ENCODE measurements at regions not wholly inside any gene's neighbourhood (a gene's known extent, or its start where the extent isn't known, plus 50 kb on each side); places are given as distances from the start of the nearest gene placed in this dataset.
"Not testable (repeated sequence)": the region's sequence is repeated elsewhere in the genome, so short reads cannot be mapped to it uniquely, and the experiment has no call there.

DNA sequence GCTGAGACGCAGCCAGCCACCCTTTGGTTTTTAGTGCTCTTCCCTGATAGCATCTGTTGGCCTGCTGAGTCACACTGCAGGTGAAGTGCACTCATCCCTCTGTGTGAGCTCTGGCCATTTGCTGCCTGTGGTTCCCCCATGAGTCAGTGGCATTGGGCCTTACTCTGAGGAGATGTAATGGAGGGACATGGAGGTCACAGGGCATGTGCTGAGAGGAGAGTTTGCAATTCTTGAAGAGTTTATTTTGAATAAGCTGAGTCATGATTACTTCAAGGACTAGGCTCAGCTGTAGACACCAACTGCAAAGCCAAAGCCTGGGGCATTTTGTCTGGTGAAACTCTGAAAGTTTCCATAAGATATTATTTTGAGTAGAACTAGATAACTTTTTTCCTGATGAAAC, 200.3 kb downstream of the BCL2L11 start:
- DNase-seq = not testable (repeated sequence)

DNA sequence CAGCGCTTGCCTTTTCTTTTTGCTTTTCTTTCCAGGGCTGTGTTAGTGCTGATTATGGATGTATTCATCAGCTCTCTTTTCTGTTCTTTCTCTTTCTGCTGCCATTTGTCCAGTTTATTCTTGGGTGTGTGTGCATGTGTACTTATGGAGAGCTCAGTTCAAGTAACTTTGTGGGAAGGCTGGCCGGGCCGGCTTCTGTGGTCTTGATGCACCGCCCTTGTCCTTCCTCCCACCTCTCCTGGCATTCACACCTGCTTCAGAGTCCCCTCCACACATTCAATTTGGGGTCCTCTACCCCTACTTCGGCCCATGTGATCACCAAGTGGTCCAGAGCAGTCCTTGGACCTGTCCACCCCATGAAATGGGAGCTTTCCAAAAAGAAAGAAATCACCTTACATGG, 202.7 kb downstream of the BCL2L11 start:
- DNase-seq = not testable (repeated sequence)

DNA sequence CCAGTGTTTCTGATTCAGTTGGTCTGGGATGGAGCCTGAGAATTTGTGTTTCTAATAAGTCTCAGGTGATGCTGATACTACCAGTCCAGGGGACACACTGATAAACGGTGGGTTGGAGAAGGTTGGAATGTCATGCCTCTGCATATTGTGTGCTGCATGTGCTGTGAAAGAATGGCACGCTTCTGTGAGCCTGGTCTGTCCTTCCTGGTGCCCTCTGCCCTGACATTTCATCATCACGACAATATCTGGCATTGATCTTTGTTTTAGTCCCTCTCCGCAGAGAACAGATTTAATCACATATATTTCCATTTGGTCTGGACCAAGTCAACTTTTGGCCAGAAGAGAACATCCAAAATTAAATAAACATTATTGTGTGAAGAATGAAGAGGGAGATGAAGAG, 207.0 kb downstream of the BCL2L11 start:
- DNase-seq = not testable (repeated sequence)

DNA sequence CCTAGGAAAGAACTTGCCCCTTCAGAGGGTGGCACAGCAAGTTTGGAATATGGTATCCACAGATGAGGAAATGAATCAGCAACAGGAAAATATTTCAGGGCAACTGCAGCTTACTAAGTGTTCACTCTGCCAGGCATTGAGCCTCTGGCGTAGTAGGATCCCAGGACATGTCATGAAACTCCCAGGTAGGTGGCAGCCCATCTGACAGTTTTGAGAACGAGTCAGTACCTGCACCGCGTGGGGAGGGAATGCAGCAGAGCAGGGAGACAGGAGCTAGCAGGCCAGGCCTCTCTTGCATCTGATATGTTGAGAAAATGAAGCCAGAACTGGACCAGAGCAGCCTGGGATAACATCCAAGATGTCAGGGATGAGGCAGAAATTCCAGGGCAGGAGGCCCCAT, 208.6 kb downstream of the BCL2L11 start:
- DNase-seq = not testable (repeated sequence)

DNA sequence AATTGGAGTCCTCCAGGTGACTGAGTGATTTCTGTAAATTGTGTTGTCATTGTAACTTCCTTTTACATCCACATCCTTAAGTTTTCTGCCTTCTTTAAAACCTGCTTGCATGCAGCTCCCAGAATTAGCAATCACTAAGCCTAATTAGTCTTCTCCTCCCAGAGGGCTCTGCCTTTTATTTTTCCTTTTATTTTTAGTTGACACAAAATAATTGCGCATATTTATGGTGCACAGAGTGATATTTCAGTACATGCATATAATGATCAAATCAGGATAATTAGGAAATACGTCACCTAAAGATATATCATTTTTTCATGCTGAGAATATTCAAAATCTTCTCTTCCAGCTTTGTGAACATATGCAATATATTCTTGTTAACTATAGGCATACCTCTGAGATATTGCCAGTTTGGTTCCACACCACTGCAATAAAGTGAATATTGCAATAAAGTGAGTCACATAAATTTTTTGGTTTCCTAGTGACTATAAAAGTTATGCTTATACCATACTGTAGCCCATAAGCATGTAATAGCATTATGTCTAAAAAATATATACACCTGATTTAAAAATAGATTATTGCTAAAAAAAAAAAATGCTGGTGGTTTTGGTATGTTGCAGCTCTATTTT, 210.5 kb downstream of the BCL2L11 start:
- DNase-seq = not testable (repeated sequence)

DNA sequence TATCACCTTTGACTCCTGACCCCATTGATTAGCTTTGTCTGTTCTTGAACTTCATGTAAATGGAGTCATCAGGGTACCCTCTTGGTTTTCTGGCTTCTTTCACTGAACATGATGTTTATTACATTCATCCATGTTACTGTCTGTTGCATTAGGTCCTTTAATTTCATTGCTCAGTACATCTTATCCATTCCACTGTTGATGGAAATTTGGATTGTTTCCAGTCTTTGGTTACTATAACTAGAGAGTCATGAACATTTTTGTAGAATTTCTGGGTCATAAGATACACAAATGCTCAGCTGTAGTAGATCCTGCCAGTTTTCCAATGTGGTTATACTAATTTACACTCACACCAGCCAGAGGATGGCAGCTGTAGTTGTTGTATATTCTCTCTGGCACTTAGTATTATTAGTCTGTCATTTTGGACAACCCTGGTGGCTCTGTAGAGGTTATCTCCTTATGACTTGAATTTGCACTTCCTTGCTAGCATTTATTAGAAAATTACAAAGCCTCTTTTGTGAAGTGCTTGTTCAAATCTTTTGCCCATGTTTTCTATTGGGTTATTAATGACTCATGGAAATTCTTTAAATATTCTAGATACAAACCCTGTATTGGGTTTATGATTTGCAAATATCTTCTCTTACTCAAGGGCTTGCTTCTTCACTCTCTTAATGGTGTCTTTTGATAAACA, 214.7 kb downstream of the BCL2L11 start:
- DNase-seq = not testable (repeated sequence)

DNA sequence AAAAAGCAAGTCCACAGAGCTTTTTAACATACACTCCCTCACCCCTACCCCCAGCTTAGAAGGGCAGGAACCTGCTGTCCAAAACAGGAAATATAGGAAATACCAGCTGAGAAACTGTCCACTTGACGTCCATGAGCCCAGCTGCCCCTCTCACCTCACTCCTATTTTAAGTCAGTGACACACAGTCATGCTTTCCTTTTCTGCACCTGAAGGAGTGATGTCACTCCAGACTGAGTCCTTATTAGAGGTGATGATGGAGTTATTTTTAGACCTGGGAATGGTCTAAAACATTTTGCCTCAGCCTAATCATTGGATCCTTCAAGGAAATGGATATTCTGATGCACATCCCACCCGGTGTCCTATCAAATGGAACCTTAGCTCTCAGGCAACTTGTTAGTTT, 217.8 kb downstream of the BCL2L11 start:
- not testable (repeated sequence) for DNase-seq

DNA sequence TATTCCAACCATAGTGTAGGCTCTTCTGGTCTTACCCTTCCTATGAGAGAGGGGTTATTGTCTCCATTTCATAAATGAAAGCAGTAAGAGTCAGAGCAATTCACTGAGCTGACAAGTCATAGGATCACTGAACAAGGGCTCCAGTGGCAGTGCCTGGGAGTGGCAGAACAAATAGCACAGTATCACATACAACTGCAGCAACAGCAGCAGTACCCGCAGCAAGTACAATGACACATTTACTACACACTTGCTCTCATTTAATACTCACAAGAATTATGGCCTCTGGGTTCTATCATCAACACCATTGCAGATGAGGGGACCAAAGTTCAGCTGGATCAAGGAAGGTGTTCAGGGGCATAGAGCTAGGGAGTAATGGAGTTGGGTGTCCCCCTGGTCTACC, 218.8 kb downstream of the BCL2L11 start:
- DNase-seq = not testable (repeated sequence)

DNA sequence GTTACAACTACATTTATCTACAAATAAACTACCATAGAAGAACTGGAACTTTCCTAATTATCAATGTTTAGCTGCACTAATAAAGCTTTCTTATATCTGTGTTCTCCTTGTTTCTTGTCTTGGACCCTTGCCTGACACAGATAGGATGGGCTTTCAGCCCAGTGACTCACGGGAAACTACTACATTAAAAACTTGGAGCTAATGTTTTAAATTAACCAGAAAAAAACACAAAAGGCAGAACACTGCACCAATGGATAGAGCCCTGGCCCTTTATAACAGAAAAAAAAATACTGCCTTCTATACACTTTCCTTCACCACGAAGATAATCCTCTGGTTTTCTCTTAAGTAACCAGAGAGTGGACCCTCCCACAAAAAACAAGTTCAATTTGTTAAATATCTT, 223.9 kb downstream of the BCL2L11 start:
- DNase-seq = not testable (repeated sequence)

DNA sequence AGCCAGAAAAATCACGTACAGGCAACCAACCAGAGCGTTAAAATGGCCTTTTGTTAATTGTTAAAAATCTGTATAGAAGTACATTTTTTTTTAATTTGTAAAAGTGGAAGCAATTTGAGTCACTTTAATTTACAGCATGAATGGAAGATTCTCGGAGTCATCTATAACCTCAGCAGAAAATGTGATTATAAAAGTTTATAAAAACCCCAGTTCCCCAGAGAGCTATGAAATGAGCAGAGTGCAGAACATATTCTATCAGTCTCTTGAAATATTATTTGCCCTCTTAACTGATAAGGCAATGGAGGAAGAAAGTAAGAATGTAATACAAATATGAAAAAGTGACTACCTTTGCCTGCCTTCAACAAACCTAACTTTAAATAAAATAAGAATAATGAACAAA, 224.7 kb downstream of the BCL2L11 start:
- DNase-seq = not testable (repeated sequence)

DNA sequence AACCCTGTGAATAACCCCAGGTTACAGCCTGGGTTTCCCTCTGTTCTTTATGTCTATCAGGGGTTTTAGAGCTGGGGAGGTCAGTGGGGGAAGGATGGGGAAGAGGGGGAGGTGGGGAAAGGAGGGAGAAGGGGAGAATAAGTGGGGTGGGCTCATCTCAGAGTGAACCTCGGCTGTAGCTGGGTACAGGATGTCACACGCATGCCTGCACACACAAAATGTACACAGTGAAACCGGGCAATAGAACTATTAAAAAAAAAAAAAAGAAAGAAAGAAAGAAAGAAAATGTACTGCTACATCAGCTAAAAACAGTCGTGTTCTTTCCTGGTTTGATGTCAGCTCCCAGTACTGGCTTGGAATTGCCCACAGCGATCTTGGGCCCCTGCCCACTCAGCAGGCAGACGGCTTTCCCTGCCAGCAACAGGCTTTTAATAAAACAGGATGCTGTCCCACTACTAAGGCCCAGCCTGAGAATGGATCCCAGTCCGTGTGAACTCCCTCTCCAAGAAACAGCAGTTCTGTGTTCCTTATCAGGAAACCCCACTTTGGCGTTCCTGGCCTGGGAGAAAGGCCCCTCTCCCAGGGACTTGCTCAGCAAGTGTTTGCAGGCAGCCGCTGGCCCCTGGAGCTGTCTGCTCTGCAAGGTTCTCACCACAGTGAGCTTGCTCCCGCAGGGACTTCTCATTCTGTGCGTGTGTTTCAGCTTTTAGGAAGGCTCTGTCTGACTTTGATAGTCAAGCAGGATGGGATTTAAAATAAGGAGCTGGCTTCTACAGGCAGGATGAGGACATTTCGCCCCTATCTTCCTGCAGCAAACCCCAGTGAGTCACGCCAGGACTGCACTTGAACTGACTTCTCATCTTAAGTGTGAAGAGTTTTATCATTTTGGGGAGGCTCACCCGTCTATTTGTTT, 225.6 kb downstream of the BCL2L11 start:
- DNase-seq = not testable (repeated sequence)

DNA sequence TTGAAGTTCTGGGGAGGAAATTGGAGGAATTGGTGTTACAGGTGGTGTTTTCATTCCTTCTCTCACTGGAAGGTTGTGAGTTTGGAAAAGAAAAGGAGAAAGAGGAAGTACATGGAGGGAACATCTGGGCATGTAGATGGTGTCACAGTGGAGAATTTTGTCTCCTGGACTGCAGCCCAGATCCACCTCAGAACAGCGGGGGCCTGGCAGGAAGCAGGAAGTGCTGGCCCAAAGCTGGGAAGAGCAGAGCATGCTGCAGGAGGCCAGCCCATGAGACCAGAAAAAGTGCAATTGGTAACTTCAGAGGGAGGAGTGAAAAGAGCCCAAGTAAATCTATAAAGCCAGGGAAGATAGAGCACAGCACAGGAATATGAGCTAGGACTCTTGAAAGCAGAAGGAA, 227.0 kb downstream of the BCL2L11 start:
- not testable (repeated sequence) for DNase-seq

DNA sequence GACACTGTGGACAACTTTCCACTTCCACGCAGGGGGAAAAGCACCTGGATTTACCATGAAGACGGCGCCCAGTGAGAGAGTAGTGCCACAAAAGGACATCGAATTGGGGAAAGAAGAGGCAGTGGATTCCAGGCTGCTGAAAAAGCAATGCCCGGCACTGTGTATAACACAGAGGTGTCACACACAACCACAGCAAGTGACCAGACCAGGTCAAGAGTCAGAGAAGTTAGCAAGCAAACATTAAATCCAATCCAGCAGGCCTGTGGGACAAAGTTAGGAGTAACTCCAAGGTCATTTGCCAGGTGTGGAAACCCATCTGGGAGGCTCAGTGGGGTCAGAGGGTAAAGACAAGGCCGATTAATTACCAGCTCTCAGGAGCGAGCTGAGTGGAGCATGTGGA, 227.6 kb downstream of the BCL2L11 start:
- DNase-seq = not testable (repeated sequence)

DNA sequence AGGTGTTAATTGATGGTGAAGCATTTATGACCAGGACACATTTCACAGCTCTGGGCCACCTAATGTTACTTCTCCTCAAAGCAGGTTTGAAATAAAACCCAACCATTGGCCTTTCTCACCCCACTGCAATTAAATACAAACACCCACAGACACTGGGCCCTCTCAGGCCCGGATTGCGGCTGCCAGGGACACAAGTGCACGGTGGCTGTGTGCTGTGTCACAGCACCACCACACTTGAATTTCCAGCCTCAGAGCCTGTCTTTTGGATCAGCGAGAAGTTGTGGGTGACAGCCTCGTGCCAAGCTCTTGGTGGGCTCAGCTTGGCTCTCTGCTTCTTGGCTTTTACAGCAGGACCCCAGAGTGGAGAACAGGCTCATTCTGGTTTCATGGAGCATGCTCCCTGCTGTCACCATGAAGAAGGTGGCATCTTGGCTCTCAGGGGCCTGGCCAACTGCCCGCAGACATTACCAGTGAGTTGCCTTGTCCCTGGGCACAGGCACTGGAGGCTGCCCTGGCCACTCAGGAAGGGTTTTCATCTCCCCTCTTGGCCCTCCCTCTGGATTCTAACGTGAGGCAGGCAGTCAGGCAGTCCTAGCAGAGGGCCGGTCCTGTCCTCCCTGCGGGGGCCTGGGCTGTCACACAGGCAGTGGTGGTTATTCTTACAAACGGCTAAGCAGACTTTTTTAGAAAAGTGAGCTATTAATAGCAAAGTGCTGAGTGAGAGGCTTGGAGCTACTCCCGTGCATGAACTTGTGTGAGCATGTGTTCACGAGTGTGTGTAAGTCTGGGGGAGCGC, 234.5 kb downstream of the BCL2L11 start:
- DNase-seq = not testable (repeated sequence)

DNA sequence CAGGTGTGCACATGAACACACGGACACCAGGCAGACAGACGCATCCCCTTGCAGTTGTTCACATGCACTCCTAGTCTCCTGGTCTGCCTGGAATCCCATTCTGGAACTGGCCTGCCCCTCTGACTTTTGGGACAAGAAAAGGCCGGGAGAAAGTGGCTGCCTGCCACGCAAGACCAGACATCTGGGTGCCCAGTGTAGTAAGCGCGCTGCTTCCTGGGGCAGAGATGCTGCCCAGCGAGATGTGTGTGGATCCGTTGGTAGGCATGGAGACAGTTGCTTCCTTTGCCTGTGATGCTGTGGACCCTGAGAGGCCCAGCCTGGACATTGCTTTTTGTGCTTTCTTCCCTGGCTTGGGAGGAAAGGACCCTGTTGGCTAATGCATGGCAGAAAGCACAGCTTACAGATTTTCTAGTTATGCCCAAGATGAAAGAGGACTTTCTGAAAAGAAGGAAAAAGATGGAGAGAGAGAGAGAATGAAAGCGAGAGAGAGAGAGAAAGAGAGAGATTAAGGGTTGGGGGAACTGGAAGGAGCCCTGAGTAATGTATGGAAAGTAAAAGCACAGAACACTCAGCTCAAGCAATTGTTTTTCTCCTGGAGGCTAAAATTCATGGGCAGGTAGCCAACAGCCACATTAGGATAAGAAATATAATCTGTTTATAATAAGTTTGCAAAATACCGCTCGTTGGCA, 235.3 kb downstream of the BCL2L11 start:
- not testable (repeated sequence) for DNase-seq

DNA sequence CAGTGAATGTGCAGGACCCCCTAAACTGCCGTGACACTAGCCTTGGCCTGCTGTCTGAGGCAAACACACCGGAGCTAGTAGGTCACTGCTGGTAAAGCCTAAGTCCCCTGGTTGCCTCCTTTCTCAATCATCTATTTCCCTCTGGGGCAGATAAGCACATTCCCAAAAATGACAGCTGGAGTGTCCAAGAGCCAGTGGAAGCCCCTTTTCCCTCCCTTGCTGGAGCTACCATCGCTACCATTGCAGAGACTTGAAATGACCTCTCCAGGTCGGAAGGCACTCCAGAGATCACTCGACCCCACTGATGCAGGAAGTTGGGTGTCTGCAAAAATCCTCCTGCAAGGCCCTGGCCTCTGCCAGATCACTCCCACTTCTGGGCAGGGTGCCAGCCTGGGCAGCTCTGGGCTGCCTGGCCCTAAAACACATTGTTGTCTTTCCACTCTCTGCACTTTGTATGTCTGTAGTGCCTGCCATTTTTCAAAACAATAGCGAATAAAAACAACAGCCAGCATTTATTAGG, 235.9 kb downstream of the BCL2L11 start:
- not testable (repeated sequence) for DNase-seq

DNA sequence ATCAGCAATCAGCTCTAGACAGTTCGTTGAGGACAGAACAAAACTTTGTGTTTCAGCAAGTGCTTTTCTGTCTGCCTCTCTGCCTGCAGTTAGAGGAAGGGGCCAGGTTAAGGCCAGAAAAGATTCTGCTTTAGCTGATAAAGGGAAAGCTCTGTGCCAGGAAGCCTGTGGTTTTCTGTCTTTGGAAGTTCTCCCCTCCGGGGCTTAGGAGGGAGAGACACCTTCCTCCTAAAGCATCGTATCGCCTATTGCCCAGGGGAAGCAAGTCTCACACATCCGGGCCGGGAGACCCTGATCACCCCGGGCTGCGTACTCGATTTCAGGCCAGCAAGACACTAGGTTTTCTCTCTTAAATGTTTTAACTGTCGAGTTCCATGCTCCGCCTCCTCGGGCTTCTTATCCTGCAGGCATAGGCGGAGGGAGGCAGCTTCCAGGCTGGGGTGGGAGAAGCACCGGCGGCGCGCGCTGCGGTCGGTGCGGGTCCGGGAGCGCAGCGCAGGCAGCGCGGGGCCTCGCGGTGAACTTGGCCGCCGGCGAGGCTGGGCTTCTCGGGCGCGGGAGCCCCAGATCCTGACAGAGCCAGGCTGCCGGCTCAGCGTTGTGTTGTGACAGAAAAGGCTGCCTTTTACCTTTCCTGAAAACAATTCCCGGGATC, 245.4 kb downstream of the BCL2L11 start:
- DNase-seq = not testable (repeated sequence)

DNA sequence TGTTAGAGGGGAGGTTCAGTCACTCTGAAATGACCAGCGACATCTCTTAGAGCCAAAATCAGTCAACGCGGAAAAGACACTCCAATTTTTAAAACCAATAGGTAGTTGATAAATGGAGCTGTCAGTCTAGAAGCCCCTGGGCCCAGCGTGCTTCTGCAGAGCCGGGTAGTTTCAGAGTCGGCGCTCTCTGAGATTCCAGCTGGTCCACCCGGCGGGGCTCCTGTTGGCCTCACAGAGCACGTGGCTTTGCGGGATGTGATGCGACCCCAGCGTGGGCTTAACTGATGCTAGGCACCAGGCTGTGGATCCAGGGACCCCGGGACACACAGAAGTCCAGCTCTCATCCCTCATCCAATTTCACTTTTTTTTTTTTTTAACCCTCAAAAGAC, 245.9 kb downstream of the BCL2L11 start:
- DNase-seq = not testable (repeated sequence)

DNA sequence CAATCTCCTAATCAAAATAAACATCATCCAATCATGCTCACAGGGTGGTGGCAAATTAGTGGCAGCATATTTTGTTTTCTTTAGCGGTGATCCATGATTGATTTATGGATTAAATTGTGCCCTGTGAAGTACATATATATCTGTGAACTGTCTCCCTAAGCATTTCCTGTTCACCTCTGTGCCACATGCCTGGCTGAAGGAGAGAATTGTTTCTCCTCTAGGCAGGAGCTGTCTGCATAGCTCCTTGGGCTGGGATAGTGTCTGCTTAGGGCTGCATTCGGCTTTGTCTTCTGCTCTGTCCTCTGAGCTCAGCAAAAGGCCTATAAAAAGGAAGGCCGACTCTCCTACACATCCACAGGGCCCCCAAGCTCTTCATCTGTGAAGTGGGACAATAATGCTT, 246.4 kb downstream of the BCL2L11 start:
- not testable (repeated sequence) for DNase-seq

DNA sequence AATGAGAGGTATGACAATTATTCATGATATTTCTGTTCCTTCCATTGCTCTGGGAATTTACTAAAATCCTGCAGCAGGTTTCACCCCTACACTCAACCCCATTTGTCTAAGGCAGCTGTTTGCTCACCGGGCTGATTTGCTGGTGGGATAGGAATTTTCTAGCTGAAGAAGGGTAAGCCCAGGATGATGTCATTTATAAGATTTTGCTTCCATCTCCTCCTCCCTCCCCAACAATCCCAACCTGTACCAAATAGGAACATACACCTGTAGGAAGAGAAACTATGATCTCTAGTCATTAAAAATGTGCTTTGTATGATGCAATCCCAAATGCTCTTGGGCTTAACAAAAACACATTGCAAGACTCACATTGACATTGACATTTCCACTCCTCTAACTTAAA, 247.2 kb downstream of the BCL2L11 start:
- DNase-seq = not testable (repeated sequence)

DNA sequence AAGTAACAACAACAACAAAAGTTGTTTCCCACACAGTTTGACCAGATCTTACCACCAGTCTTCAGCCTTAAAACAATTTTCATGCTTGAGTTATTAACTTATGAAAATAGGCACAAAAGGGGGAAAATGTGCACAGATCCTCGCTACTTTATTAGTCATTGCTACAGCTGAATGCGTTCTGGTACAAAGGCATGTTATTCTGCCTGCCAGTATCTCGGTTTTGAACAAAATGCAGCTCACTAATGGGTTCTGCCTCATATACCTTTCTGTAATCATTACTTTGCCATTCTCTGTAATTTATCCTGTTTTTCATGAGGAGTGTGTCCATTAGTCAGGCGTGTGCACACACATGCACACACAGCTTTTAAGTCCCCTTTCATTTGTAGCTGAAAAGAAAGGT, 247.6 kb downstream of the BCL2L11 start:
- DNase-seq = not testable (repeated sequence)

All from NCI-H446 treated with DMSO at 0.1 percent for 48 hours (cell line).